HepG2 (cell line): ENCODE measurements at regions not wholly inside any gene's neighbourhood (a gene's known extent, or its start where the extent isn't known, plus 50 kb on each side); places are given as distances from the start of the nearest gene placed in this dataset.

ENCODE experiments used
- ATAC-seq: fragments of 200-7000 bp; cut with Tn5 transposase; 3 replicates; pipeline ENCODE4 v1.9.1; 2020; ENCODE audit warnings: mild to moderate bottlenecking, moderate library complexity
- BruUV-seq: library from RNA; stranded (reverse); fragments of 400-500 nt; replicated peaks from 2 replicates; lab custom pipeline; 2021; lab: Mats Ljungman, UMichigan
- CTCF ChIA-PET: fragments of 300-600 bp; formaldehyde crosslinking; extraction: SDS; loops from one replicate; lab custom pipeline; 2021; ENCODE audit warnings: low total read pairs, inconsistent platforms, low intra/inter-chr PET ratio; lab: Yijun Ruan, JAX
- POLR2A ChIA-PET: fragments of 350-600 bp; sonication (Branson Sonifier 250); formaldehyde crosslinking; loops from one replicate; lab custom pipeline; 2020; ENCODE audit warnings: antibody characterized with exemption, inconsistent platforms; lab: Yijun Ruan, JAX
- DNase-seq: peaks from one replicate; pipeline ENCODE4 v3.0.0-alpha.2; 2015; ENCODE audit warnings: low spot score
- FAIRE-seq: peaks from 3 replicates; lab custom pipeline; 2011; peaks lifted over from hg19 to GRCh38; lab: Jason Lieb, UNC
- H2AFZ ChIP-seq: one replicate; pipeline ENCODE4 v1.6.1; 2011; ENCODE audit warnings: low read length, inconsistent platforms
- H3K27ac ChIP-seq: fragments of 300-600 bp; 3 replicates; pipeline ENCODE4 v1.8.0; 2011; ENCODE audit warnings: mixed run types, mild to moderate bottlenecking, mixed read lengths, low read length, inconsistent platforms; ENCODE audit not compliant: insufficient read depth; ENCODE audit errors: extremely low read length
- H3K27me3 ChIP-seq, 2 experiments: fragments of 200-600 bp in 1 of 2; 2 replicates in 1 of 2; 3 replicates in 1 of 2; pipeline versions ENCODE4 v1.6.0 to v1.8.0; 2011; ENCODE audit warnings: low read length in 2 of 2, mild to moderate bottlenecking in 2 of 2, moderate library complexity in 2 of 2, inconsistent platforms in 1 of 2; ENCODE audit not compliant: insufficient read depth in 2 of 2, control insufficient read depth in 1 of 2
- H3K36me3 ChIP-seq, 2 experiments: fragments of 200-600 bp in 1 of 2; replicated peaks in 1 of 2; 2 replicates in 1 of 2; 3 replicates in 1 of 2; pipeline versions ENCODE4 v1.5.1 to v1.8.0; 2011; ENCODE audit warnings: low read length in 2 of 2, inconsistent platforms in 1 of 2; ENCODE audit not compliant: insufficient read depth in 2 of 2, control insufficient read depth in 1 of 2
- H3K4me1 ChIP-seq: 2 replicates; pipeline ENCODE4 v1.5.1; 2012; ENCODE audit warnings: low read length, inconsistent platforms; ENCODE audit not compliant: insufficient read depth
- H3K4me2 ChIP-seq: 2 replicates; pipeline ENCODE4 v1.6.0; 2011; ENCODE audit warnings: low read depth, low read length, inconsistent platforms
- H3K4me3 ChIP-seq, 3 experiments: fragments of 200-600 bp in 1 of 3; sonication (generic), shearing (Covaris generic) in 1 of 3; replicated peaks in 1 of 3; 2 replicates each; pipeline ENCODE4 v1.5.1; 2011 to 2016; ENCODE audit warnings: low read length in 3 of 3, inconsistent platforms in 2 of 3, low read depth in 2 of 3, mild to moderate bottlenecking in 2 of 3, control low read depth in 1 of 3, mixed read lengths in 1 of 3; ENCODE audit not compliant: insufficient read depth in 1 of 3
- H3K79me2 ChIP-seq: one replicate; pipeline ENCODE4 v1.6.1; 2011; ENCODE audit warnings: low read length, inconsistent platforms; ENCODE audit not compliant: insufficient read depth
- H3K9ac ChIP-seq: 2 replicates; pipeline ENCODE4 v1.6.0; 2011; ENCODE audit warnings: mild to moderate bottlenecking, low read depth, low read length, inconsistent platforms; ENCODE audit not compliant: insufficient read depth
- H3K9me3 ChIP-seq: 2 replicates; pipeline ENCODE4 v1.5.1; 2012; ENCODE audit warnings: mild to moderate bottlenecking, low read length
- H4K20me1 ChIP-seq: 2 replicates; pipeline ENCODE4 v1.6.0; 2011; ENCODE audit warnings: inconsistent platforms, mild to moderate bottlenecking, low read length, moderate library complexity; ENCODE audit not compliant: insufficient read depth
- ELF1 ChIP-seq: sonication (generic); formaldehyde crosslinking; IDR thresholded peaks from 2 replicates; pipeline ENCODE4 v1.4.0; 2020; ENCODE audit warnings: missing genetic modification reagents
- MXI1 ChIP-seq: IDR thresholded peaks from 3 replicates; pipeline ENCODE4 v1.6.1; 2012; ENCODE audit warnings: low read depth, low read length, inconsistent platforms, borderline replicate concordance
- SYNCRIP ChIP-seq: fragments of 200-400 bp; formaldehyde crosslinking; IDR thresholded peaks from 2 replicates; pipeline ENCODE4 v1.6.1; 2018; ENCODE audit warnings: mild to moderate bottlenecking, low read depth, low read length; ENCODE audit not compliant: insufficient read depth
- ZNF777 ChIP-seq: sonication (generic); formaldehyde crosslinking; IDR thresholded peaks from 2 replicates; pipeline ENCODE4 v1.4.0; 2020; ENCODE audit warnings: missing genetic modification reagents
- WGBS: methylation state at CpG from one replicate; pipeline ENCODE4 v1.1.6; 2017; ENCODE audit warnings: low lambda C conversion rate; 5-methylcytosine and 5-hydroxymethylcytosine counted together
- in situ Hi-C: cut with HindIII; loops from 2 replicates; pipeline ENCODE4 v1.10.0; 2017; ENCODE audit warnings: low pct_unique_long_range_greater_than_20kb; ENCODE audit not compliant: extremely low pct_ligation_motif_present
- intact Hi-C: fragments of 100-400 bp; cut with micrococcal nuclease; formaldehyde crosslinking; loops from one replicate; pipeline ENCODE4 v1.10.0; 2022; ENCODE audit not compliant: unreplicated experiment
- TF ChIP-seq, protein P1 (sequence below): sonication (generic); formaldehyde crosslinking; IDR thresholded peaks from 2 replicates; pipeline ENCODE4 v1.4.0; 2020; ENCODE audit warnings: missing genetic modification reagents
- TF ChIP-seq, protein P2 (sequence below): sonication (generic); formaldehyde crosslinking; IDR thresholded peaks from 2 replicates; pipeline ENCODE4 v1.4.0; 2020; ENCODE audit warnings: missing genetic modification reagents

DNA sequence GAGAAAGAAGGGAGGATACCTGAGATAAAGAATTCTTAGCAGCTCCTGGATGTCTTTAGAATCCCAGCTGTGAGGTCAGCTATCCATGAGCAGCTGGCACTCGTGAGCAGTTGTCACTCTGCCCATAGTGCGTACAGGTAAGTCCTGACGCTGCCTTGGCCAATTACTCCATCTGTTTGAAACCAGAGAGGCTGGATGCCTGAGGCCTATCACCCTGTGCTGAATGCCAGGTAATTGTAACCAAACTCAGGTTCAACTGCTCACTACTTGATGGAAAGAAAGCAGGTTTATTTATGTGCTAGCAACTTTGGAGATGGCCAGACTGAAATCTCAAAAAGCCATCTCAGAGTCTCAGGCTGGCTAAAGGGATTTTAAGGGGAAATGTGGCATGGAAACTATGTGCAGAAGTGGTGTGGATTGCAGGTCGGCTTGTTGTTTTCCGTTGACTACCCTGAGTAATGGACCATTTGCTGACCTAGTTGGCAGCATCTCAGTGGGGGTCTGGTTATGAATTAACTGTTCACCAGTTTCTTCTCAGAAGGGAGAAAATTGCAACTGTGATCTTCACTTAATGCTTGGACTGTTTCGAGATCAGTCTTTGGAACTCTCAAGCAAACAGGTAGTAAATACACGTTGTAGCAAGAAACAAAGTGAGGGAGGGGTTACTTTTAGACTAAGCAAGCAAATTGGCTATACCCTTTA, 1614.0 kb upstream of the PCDH10 start:
- no peaks in the 10 kb centered on the region for H3K4me1 ChIP-seq
- no peak overlapping the region for H3K9ac ChIP-seq
- WGBS = 24% methylated on average over 7 of the region's 7 CpGs
- BruUV-seq = no TSS peak
- CTCF ChIA-PET = no interaction called here
- no peak overlapping the region for H3K4me2 ChIP-seq
- H3K9me3 ChIP-seq = no peaks in the 10 kb centered on the region
- no peaks in the 10 kb centered on the region for H4K20me1 ChIP-seq
- no peak overlapping the region for H2AFZ ChIP-seq
- in situ Hi-C loops = no loop called here
- FAIRE-seq (no peak), DNase-seq (no peak), ATAC-seq (no peak)
- H3K4me3 ChIP-seq = no peak overlapping the region
- H3K36me3 ChIP-seq = no peaks in the 10 kb centered on the region
- intact Hi-C loops = no loop called here
- TF ChIP-seq, protein P1, sequence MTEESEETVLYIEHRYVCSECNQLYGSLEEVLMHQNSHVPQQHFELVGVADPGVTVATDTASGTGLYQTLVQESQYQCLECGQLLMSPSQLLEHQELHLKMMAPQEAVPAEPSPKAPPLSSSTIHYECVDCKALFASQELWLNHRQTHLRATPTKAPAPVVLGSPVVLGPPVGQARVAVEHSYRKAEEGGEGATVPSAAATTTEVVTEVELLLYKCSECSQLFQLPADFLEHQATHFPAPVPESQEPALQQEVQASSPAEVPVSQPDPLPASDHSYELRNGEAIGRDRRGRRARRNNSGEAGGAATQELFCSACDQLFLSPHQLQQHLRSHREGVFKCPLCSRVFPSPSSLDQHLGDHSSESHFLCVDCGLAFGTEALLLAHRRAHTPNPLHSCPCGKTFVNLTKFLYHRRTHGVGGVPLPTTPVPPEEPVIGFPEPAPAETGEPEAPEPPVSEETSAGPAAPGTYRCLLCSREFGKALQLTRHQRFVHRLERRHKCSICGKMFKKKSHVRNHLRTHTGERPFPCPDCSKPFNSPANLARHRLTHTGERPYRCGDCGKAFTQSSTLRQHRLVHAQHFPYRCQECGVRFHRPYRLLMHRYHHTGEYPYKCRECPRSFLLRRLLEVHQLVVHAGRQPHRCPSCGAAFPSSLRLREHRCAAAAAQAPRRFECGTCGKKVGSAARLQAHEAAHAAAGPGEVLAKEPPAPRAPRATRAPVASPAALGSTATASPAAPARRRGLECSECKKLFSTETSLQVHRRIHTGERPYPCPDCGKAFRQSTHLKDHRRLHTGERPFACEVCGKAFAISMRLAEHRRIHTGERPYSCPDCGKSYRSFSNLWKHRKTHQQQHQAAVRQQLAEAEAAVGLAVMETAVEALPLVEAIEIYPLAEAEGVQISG (CRISPR knock-in tag) = no peak
- TF ChIP-seq ELF1 (no peak), ZNF777 (CRISPR knock-in tag) (no peak), SYNCRIP (no peak), MXI1 (no peak)
- TF ChIP-seq, protein P2, sequence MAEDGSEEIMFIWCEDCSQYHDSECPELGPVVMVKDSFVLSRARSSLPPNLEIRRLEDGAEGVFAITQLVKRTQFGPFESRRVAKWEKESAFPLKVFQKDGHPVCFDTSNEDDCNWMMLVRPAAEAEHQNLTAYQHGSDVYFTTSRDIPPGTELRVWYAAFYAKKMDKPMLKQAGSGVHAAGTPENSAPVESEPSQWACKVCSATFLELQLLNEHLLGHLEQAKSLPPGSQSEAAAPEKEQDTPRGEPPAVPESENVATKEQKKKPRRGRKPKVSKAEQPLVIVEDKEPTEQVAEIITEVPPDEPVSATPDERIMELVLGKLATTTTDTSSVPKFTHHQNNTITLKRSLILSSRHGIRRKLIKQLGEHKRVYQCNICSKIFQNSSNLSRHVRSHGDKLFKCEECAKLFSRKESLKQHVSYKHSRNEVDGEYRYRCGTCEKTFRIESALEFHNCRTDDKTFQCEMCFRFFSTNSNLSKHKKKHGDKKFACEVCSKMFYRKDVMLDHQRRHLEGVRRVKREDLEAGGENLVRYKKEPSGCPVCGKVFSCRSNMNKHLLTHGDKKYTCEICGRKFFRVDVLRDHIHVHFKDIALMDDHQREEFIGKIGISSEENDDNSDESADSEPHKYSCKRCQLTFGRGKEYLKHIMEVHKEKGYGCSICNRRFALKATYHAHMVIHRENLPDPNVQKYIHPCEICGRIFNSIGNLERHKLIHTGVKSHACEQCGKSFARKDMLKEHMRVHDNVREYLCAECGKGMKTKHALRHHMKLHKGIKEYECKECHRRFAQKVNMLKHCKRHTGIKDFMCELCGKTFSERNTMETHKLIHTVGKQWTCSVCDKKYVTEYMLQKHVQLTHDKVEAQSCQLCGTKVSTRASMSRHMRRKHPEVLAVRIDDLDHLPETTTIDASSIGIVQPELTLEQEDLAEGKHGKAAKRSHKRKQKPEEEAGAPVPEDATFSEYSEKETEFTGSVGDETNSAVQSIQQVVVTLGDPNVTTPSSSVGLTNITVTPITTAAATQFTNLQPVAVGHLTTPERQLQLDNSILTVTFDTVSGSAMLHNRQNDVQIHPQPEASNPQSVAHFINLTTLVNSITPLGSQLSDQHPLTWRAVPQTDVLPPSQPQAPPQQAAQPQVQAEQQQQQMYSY = no peak
- H3K27me3 ChIP-seq = no peaks in the 10 kb centered on the region
- POLR2A ChIA-PET = no interaction called here
- H3K79me2 ChIP-seq = no peaks in the 10 kb centered on the region
- no peak overlapping the region for H3K27ac ChIP-seq
